Caco-2 (cell line): ENCODE measurements at regions not wholly inside any gene's neighbourhood (a gene's known extent, or its start where the extent isn't known, plus 50 kb on each side); places are given as distances from the start of the nearest gene placed in this dataset.

ENCODE experiments used
- BruUV-seq: library from RNA; stranded (reverse); fragments of 400-500 nt; replicated peaks from 2 replicates; lab custom pipeline; 2021; lab: Mats Ljungman, UMichigan
- CTCF ChIA-PET: fragments of 300-600 bp; sonication (Branson Sonifier 250); formaldehyde crosslinking; loops from one replicate; lab custom pipeline; 2022; ENCODE audit warnings: antibody characterized with exemption; lab: Charles Lee
- POLR2A ChIA-PET: fragments of 300-600 bp; sonication (Branson Sonifier 250); formaldehyde crosslinking; loops from one replicate; lab custom pipeline; 2022; ENCODE audit warnings: antibody characterized with exemption; lab: Charles Lee
- DNase-seq, 2 experiments: peaks; one replicate each; pipeline versions ENCODE4 v3.0.0 to v3.0.0-alpha.2; 2020 to 2022
- H3K27me3 ChIP-seq: replicated peaks from 2 replicates; pipeline ENCODE4 v1.6.0; 2011; ENCODE audit warnings: low read length; ENCODE audit not compliant: control insufficient read depth, insufficient read depth
- H3K36me3 ChIP-seq: 2 replicates; pipeline ENCODE4 v1.5.1; 2011; ENCODE audit warnings: low read length; ENCODE audit not compliant: control insufficient read depth, insufficient read depth
- H3K4me1 ChIP-seq: fragments of 250-450 bp; sonication (Bioruptor Pico); 2 replicates; pipeline ENCODE4 v1.5.1; 2020; ENCODE audit warnings: mild to moderate bottlenecking
- H3K4me3 ChIP-seq: 2 replicates; pipeline ENCODE4 v1.5.1; 2011; ENCODE audit warnings: low read depth, mild to moderate bottlenecking, control low read depth, low read length
- H3K9me3 ChIP-seq: fragments of 250-450 bp; sonication (Bioruptor Pico); 2 replicates; pipeline ENCODE4 v1.5.1; 2020; ENCODE audit warnings: mild to moderate bottlenecking, moderate library complexity
- H3K27ac Mint-ChIP-seq: one replicate; pipeline ENCODE4 v1.8.0; 2022; ENCODE audit warnings: mixed read lengths; ENCODE audit not compliant: unreplicated experiment
- H3K27me3 Mint-ChIP-seq: one replicate; pipeline ENCODE4 v1.8.0; 2022; ENCODE audit warnings: mixed read lengths; ENCODE audit not compliant: insufficient read depth, unreplicated experiment
- H3K36me3 Mint-ChIP-seq: one replicate; pipeline ENCODE4 v1.8.0; 2022; ENCODE audit warnings: mild to moderate bottlenecking, mixed read lengths; ENCODE audit not compliant: insufficient read depth, unreplicated experiment
- H3K4me1 Mint-ChIP-seq: one replicate; pipeline ENCODE4 v1.8.0; 2022; ENCODE audit warnings: low read depth, mixed read lengths; ENCODE audit not compliant: unreplicated experiment
- H3K4me3 Mint-ChIP-seq: one replicate; pipeline ENCODE4 v1.8.0; 2022; ENCODE audit warnings: mild to moderate bottlenecking, moderate library complexity, mixed read lengths; ENCODE audit not compliant: unreplicated experiment
- H3K9me3 Mint-ChIP-seq: one replicate; pipeline ENCODE4 v1.8.0; 2022; ENCODE audit warnings: mixed read lengths; ENCODE audit not compliant: unreplicated experiment
- CTCF ChIP-seq, 2 experiments: fragments of 200-600 bp in 1 of 2; IDR thresholded peaks; 1 replicate in 1 of 2; 2 replicates in 1 of 2; pipeline versions ENCODE4 v1.5.1 to v1.8.0; 2011 to 2022; ENCODE audit warnings: antibody characterized with exemption in 1 of 2, control low read depth in 1 of 2, inconsistent platforms in 1 of 2, low read depth in 1 of 2, low read length in 1 of 2, mild to moderate bottlenecking in 1 of 2, moderate library complexity in 1 of 2; ENCODE audit not compliant: insufficient read depth in 1 of 2, severe bottlenecking in 1 of 2, unreplicated experiment in 1 of 2
- intact Hi-C: fragments of 100-400 bp; cut with micrococcal nuclease; formaldehyde crosslinking; loops from one replicate; pipeline ENCODE4 v1.10.0; 2022; ENCODE audit not compliant: unreplicated experiment

GRCh38 chr14:36052063-36052462 lies 124.5 kb downstream of the PTCSC3 start:
- no TSS peak for BruUV-seq
- ChIA-PET CTCF (no interaction called here), POLR2A (no interaction called here)
- H3K9me3 Mint-ChIP-seq: no peaks in the 10 kb centered on the region
- H3K4me1 Mint-ChIP-seq: no peaks in the 10 kb centered on the region
- no peak for TF ChIP-seq CTCF (IDR thresholded peaks at IDR 0.05; ENCODE audit: insufficient read depth in 1 of 2, low read depth in 1 of 2, low read length in 1 of 2, severe bottlenecking in 1 of 2, unreplicated experiment in 1 of 2)
- Histone ChIP-seq H3K4me3 (no peak overlapping the region), H3K27me3 (no peaks in the 10 kb centered on the region), H3K9me3 (no peaks in the 10 kb centered on the region), H3K36me3 (no peaks in the 10 kb centered on the region), H3K4me1 (no peaks in the 10 kb centered on the region)
- no peak for DNase-seq
- intact Hi-C loops: no loop called here
- peaks cover 15% of the 10 kb centered on the region for H3K27me3 Mint-ChIP-seq
- H3K4me3 Mint-ChIP-seq: no peak overlapping the region
- H3K36me3 Mint-ChIP-seq: no peaks in the 10 kb centered on the region
- H3K27ac Mint-ChIP-seq: no peak overlapping the region

GRCh38 chr14:36048667-36049066 lies 127.9 kb downstream of the PTCSC3 start:
- ChIA-PET POLR2A (no interaction called here), CTCF (no interaction called here)
- no peak overlapping the region for H3K4me3 Mint-ChIP-seq
- H3K4me1 Mint-ChIP-seq: no peaks in the 10 kb centered on the region
- intact Hi-C loops: no loop called here
- no peak for TF ChIP-seq CTCF (IDR thresholded peaks at IDR 0.05; ENCODE audit: insufficient read depth in 1 of 2, low read depth in 1 of 2, low read length in 1 of 2, severe bottlenecking in 1 of 2, unreplicated experiment in 1 of 2)
- H3K4me1 ChIP-seq: no peaks in the 10 kb centered on the region
- no peak overlapping the region for H3K27ac Mint-ChIP-seq
- H3K9me3 ChIP-seq: no peaks in the 10 kb centered on the region
- no TSS peak for BruUV-seq
- no peak for DNase-seq
- no peaks in the 10 kb centered on the region for H3K36me3 ChIP-seq
- no peak overlapping the region for H3K4me3 ChIP-seq
- H3K27me3 ChIP-seq: no peaks in the 10 kb centered on the region
- H3K36me3 Mint-ChIP-seq: no peaks in the 10 kb centered on the region
- no peaks in the 10 kb centered on the region for H3K9me3 Mint-ChIP-seq
- peaks cover 17% of the 10 kb centered on the region for H3K27me3 Mint-ChIP-seq

GRCh38 chr14:36047912-36048311 lies 128.6 kb downstream of the PTCSC3 start:
- no peaks in the 10 kb centered on the region for H3K4me1 ChIP-seq
- H3K27ac Mint-ChIP-seq: no peak overlapping the region
- no peak for TF ChIP-seq CTCF (IDR thresholded peaks at IDR 0.05; ENCODE audit: insufficient read depth in 1 of 2, low read depth in 1 of 2, low read length in 1 of 2, severe bottlenecking in 1 of 2, unreplicated experiment in 1 of 2)
- H3K4me3 Mint-ChIP-seq: no peak overlapping the region
- BruUV-seq: no TSS peak
- ChIA-PET POLR2A (no interaction called here), CTCF (interaction anchor here (0.6 kb wide), 1 partner anchor 23 kb away, joined by 8 read pairs; no protein-coding TSS in a partner anchor)
- no peaks in the 10 kb centered on the region for H3K36me3 Mint-ChIP-seq
- no peaks in the 10 kb centered on the region for H3K4me1 Mint-ChIP-seq
- no peaks in the 10 kb centered on the region for H3K9me3 Mint-ChIP-seq
- no peak overlapping the region for H3K4me3 ChIP-seq
- DNase-seq: no peak
- H3K9me3 ChIP-seq: no peaks in the 10 kb centered on the region
- peaks cover 17% of the 10 kb centered on the region for H3K27me3 Mint-ChIP-seq
- intact Hi-C loops: no loop called here
- no peaks in the 10 kb centered on the region for H3K27me3 ChIP-seq
- no peaks in the 10 kb centered on the region for H3K36me3 ChIP-seq
